ENCODE measurements at regions not wholly inside any gene's neighbourhood (a gene's known extent, or its start where the extent isn't known, plus 50 kb on each side); places are given as distances from the start of the nearest gene placed in this dataset.
"Not testable (repeated sequence)": the region's sequence is repeated elsewhere in the genome, so short reads cannot be mapped to it uniquely, and the experiment has no call there.

- not testable (repeated sequence) for TF ChIP-seq REXO4 (CRISPR knock-in tag; IDR thresholded peaks at IDR 0.05; ENCODE audit: borderline replicate concordance); ZNF670 (CRISPR knock-in tag; IDR thresholded peaks at IDR 0.05; ENCODE audit: borderline replicate concordance); ZNF121 (CRISPR knock-in tag; IDR thresholded peaks at IDR 0.05); CTCF (CRISPR knock-in tag; IDR thresholded peaks at IDR 0.05); ZNF660 (CRISPR knock-in tag; IDR thresholded peaks at IDR 0.05; ENCODE audit: borderline replicate concordance, low read depth); SRF (IDR thresholded peaks at IDR 0.05; ENCODE audit: low read depth, low read length); EHMT2 (IDR thresholded peaks at IDR 0.05; ENCODE audit: borderline replicate concordance, low read depth, low read length); ZNF552 (CRISPR knock-in tag; IDR thresholded peaks at IDR 0.05; ENCODE audit: borderline replicate concordance); ZFP1 (CRISPR knock-in tag; IDR thresholded peaks at IDR 0.05); ZEB1 (IDR thresholded peaks at IDR 0.05; ENCODE audit: insufficient replicate concordance, low read depth)
Observed at GRCh38 chr18:14342170-14342569, 201.2 kb downstream of the POTEC start.
